ENCODE measurements at regions not wholly inside any gene's neighbourhood (a gene's known extent, or its start where the extent isn't known, plus 50 kb on each side); places are given as distances from the start of the nearest gene placed in this dataset.

DNA sequence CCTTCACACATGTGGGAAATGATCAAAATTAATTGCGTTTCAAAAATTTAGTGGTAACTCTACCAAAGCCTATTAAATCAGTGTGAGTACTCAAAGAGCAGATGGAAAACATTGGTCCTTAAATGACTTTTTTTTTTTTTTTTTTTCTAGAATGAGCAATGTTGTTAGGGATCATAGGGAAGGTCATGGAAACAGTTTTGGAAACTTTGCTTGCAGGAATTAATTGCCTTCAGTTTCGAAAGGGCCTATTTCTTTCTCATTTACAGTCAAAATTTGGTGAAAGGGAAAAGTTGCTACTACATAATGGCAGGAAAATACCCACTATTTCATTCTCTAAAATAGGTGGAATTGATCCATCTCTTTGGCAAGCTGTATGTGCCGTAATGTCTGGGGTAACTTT lies 160.9 kb downstream of the RTL9 start:
- H3K9me3 ChIP-seq (replicated peaks; ENCODE audit: control insufficient read depth, insufficient read depth, low read depth, low read length), result no peaks in the 10 kb centered on the region
- H3K36me3 ChIP-seq (ENCODE audit: control insufficient read depth, insufficient read depth, low read length), result no peaks in the 10 kb centered on the region
- in situ Hi-C loops (cut with MboI), result no loop called here
- H3K9ac ChIP-seq (ENCODE audit: insufficient read depth in 1 of 2, low read depth in 2 of 2, low read length in 2 of 2), result no peak overlapping the region
- DNase-seq (ENCODE audit: extremely low read depth in 1 of 4, low spot score in 3 of 4) (no peak), FAIRE-seq (no peak), ATAC-seq (no peak)
- no TSS peak for BruUV-seq (replicated peaks)
- H2AFZ ChIP-seq (ENCODE audit: low read depth, low read length), result no peak overlapping the region
- H3K4me2 ChIP-seq (ENCODE audit: insufficient read depth, low read length), result no peak overlapping the region
- POLR2A ChIA-PET, result no interaction called here
- H4K20me1 ChIP-seq (replicated peaks; ENCODE audit: control insufficient read depth, insufficient read depth, low read length), result no peaks in the 10 kb centered on the region
- H3K27ac ChIP-seq (ENCODE audit: extremely low read depth, low read depth, low read length), result no peak overlapping the region
- WGBS (ENCODE audit: insufficient coverage, low coverage, missing lambda C conversion rate), result 3% methylated on average over 3 of the region's 3 CpGs
- CTCF ChIA-PET (ENCODE audit: low intra/inter-chr PET ratio), result no interaction called here
- H3K4me3 ChIP-seq, result no peak overlapping the region
- no peaks in the 10 kb centered on the region for H3K27me3 ChIP-seq (ENCODE audit: control insufficient read depth in 2 of 2, insufficient read depth in 2 of 2, low read length in 2 of 2)
- intact Hi-C loops (cut with micrococcal nuclease), result no loop called here
- H3K4me1 ChIP-seq (replicated peaks in 1 of 2; ENCODE audit: control insufficient read depth in 2 of 2, insufficient read depth in 2 of 2, low read length in 2 of 2), result no peaks in the 10 kb centered on the region
- no peaks in the 10 kb centered on the region for H3K9me1 ChIP-seq (ENCODE audit: control insufficient read depth, insufficient read depth, low read length)
- H3K79me2 ChIP-seq (ENCODE audit: control insufficient read depth, insufficient read depth, low read length), result no peaks in the 10 kb centered on the region
- TF ChIP-seq ZBTB33 (CRISPR knock-in tag; IDR thresholded peaks at IDR 0.05), result no peak
- no peak for TF ChIP-seq MITF (IDR thresholded peaks at IDR 0.05)
- no peak for TF ChIP-seq ZNF140 (CRISPR knock-in tag; IDR thresholded peaks at IDR 0.05)
- no peak for TF ChIP-seq MAFF (IDR thresholded peaks at IDR 0.05; ENCODE audit: low read length)
- TF ChIP-seq ZNF785 (CRISPR knock-in tag; IDR thresholded peaks at IDR 0.05), result no peak
- TF ChIP-seq SETDB1 (IDR thresholded peaks at IDR 0.05; ENCODE audit: low read length), result no peak
- no peak for TF ChIP-seq RNF219 (CRISPR knock-in tag; IDR thresholded peaks at IDR 0.05)
- TF ChIP-seq TBL1XR1 (IDR thresholded peaks at IDR 0.05; ENCODE audit: low read length in 2 of 2), result no peak
- no peak for TF ChIP-seq PHB (CRISPR knock-in tag; IDR thresholded peaks at IDR 0.05)
